MCF 10A (cell line): ENCODE measurements at regions not wholly inside any gene's neighbourhood (a gene's known extent, or its start where the extent isn't known, plus 50 kb on each side); places are given as distances from the start of the nearest gene placed in this dataset.

ENCODE experiments used
- BruUV-seq: library from RNA; stranded (reverse); fragments of 400-500 nt; replicated peaks from 2 replicates; lab custom pipeline; 2021; lab: Mats Ljungman, UMichigan
- CTCF ChIA-PET: fragments of 300-600 bp; sonication (Branson Sonifier 250); formaldehyde crosslinking; extraction: SDS; loops from one replicate; lab custom pipeline; 2021; ENCODE audit warnings: antibody characterized with exemption, inconsistent platforms; lab: Yijun Ruan, JAX
- POLR2A ChIA-PET: fragments of 300-600, 350-650 bp; sonication (Branson Sonifier 250); formaldehyde crosslinking; extraction: SDS; loops from one replicate; lab custom pipeline; 2020; ENCODE audit warnings: antibody characterized with exemption, inconsistent platforms; lab: Yijun Ruan, JAX
- DNase-seq: peaks from one replicate; pipeline ENCODE4 v3.0.0-alpha.2; 2018; ENCODE audit not compliant: unreplicated experiment
- H3K27ac Mint-ChIP-seq: one replicate; pipeline ENCODE4 v1.8.0; 2022; ENCODE audit warnings: mild to moderate bottlenecking, low read depth, mixed read lengths; ENCODE audit not compliant: unreplicated experiment
- H3K27me3 Mint-ChIP-seq: one replicate; pipeline ENCODE4 v1.8.0; 2022; ENCODE audit warnings: mixed read lengths; ENCODE audit not compliant: insufficient read depth, unreplicated experiment
- H3K36me3 Mint-ChIP-seq: one replicate; pipeline ENCODE4 v1.8.0; 2022; ENCODE audit warnings: mild to moderate bottlenecking, moderate library complexity, mixed read lengths; ENCODE audit not compliant: insufficient read depth, unreplicated experiment
- H3K4me1 Mint-ChIP-seq: one replicate; pipeline ENCODE4 v1.8.0; 2022; ENCODE audit warnings: mixed read lengths; ENCODE audit not compliant: insufficient read depth, unreplicated experiment
- H3K4me3 Mint-ChIP-seq: one replicate; pipeline ENCODE4 v1.8.0; 2022; ENCODE audit warnings: mild to moderate bottlenecking, moderate library complexity, mixed read lengths; ENCODE audit not compliant: unreplicated experiment
- H3K9me3 Mint-ChIP-seq: one replicate; pipeline ENCODE4 v1.8.0; 2022; ENCODE audit warnings: mixed read lengths; ENCODE audit not compliant: unreplicated experiment
- intact Hi-C: fragments of 100-400 bp; cut with micrococcal nuclease; formaldehyde crosslinking; loops from 2 replicates; pipeline ENCODE4 v1.14.1; 2022
- TF ChIP-seq, protein P1 (sequence below): fragments of 200-600 bp; IDR thresholded peaks from one replicate; pipeline ENCODE4 v1.8.0; 2022; ENCODE audit warnings: antibody characterized with exemption, mild to moderate bottlenecking; ENCODE audit not compliant: unreplicated experiment

DNA sequence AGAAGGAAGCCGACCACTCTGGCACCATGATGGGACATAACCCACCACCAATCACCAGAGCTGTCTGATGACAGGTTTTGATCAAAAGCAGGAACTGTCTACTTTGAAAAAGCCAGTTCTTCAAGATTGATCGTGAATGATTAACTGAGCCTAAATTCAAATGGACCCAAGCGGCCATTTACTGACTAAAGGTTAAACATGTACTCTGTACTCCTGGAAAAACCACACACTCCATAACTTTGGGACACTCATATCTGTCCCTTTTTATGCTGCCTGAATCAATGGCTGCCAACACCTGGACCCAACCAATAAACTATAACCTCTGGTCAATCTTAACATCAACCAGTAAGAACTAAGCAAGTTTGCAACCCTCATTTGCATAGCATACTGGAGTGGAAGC, 206.6 kb downstream of the URB2 start:
- POLR2A ChIA-PET = interaction anchor here (1.3 kb wide), 1 partner anchor 49 kb away, joined by 3 read pairs; no protein-coding TSS in a partner anchor
- Mint-ChIP-seq H3K4me1 (no peaks in the 10 kb centered on the region), H3K36me3 (no peaks in the 10 kb centered on the region), H3K27me3 (no peaks in the 10 kb centered on the region), H3K27ac (no peak overlapping the region), H3K4me3 (no peak overlapping the region), H3K9me3 (no peaks in the 10 kb centered on the region)
- intact Hi-C loops = no loop called here
- no peak for DNase-seq
- no TSS peak for BruUV-seq
- TF ChIP-seq, protein P1, sequence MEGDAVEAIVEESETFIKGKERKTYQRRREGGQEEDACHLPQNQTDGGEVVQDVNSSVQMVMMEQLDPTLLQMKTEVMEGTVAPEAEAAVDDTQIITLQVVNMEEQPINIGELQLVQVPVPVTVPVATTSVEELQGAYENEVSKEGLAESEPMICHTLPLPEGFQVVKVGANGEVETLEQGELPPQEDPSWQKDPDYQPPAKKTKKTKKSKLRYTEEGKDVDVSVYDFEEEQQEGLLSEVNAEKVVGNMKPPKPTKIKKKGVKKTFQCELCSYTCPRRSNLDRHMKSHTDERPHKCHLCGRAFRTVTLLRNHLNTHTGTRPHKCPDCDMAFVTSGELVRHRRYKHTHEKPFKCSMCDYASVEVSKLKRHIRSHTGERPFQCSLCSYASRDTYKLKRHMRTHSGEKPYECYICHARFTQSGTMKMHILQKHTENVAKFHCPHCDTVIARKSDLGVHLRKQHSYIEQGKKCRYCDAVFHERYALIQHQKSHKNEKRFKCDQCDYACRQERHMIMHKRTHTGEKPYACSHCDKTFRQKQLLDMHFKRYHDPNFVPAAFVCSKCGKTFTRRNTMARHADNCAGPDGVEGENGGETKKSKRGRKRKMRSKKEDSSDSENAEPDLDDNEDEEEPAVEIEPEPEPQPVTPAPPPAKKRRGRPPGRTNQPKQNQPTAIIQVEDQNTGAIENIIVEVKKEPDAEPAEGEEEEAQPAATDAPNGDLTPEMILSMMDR = no peak
- CTCF ChIA-PET = interaction anchor here (0.6 kb wide), 1 partner anchor 299 kb away, joined by 3 read pairs; no protein-coding TSS in a partner anchor

DNA sequence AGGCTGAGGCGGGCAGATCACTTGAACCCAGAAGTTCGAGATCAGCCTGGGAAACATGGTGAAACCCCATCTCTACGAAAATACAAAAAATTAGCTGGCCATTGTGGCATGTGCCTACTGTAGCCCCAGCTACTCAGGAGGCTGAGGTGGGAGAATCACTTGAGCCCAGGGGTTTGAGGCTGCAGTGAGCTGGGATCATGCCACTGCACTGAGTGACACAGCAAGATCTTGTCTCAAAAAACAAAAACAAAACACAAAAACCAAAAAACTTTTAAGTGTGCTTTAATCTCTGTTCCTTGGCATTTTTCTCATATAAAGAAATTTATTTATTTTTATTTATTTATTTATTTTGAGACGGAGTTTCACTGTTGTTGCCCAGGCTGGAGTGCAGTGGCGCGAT, 208.2 kb downstream of the URB2 start:
- CTCF ChIA-PET = no interaction called here
- H3K36me3 Mint-ChIP-seq = no peaks in the 10 kb centered on the region
- BruUV-seq = no TSS peak
- H3K9me3 Mint-ChIP-seq = no peaks in the 10 kb centered on the region
- H3K27me3 Mint-ChIP-seq = no peaks in the 10 kb centered on the region
- H3K27ac Mint-ChIP-seq = no peak overlapping the region
- H3K4me1 Mint-ChIP-seq = no peaks in the 10 kb centered on the region
- no peak overlapping the region for H3K4me3 Mint-ChIP-seq
- POLR2A ChIA-PET = interaction anchor here (1.3 to 1.4 kb wide), 2 partner anchors 8 to 12 kb away, joined by 4 read pairs; no protein-coding TSS in a partner anchor
- TF ChIP-seq, protein P1 = no peak
- DNase-seq = no peak
- intact Hi-C loops = no loop called here

DNA sequence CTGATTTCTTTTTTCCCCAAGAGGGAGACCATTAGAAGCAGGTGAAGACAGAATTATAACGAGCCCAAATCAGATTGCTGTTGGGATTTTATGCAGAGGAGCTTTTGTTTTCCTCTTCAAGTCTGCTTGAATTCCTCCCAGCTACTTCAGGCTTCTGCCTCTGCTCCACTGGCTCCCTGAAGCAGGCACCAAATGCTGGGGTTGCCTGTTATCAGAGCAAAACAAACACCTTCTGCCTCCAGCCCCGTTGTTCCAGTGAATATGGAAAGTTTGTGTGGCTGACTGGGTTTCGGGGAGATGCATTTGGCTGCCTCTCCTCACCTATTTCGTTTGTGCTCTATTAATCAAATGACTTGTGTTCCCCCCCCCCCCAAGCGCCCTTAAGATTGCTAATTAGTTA, 209.2 kb downstream of the URB2 start:
- no peak for DNase-seq
- Mint-ChIP-seq H3K4me1 (no peaks in the 10 kb centered on the region), H3K27ac (no peak overlapping the region), H3K9me3 (no peaks in the 10 kb centered on the region), H3K4me3 (no peak overlapping the region), H3K36me3 (no peaks in the 10 kb centered on the region), H3K27me3 (no peaks in the 10 kb centered on the region)
- TF ChIP-seq, protein P1 = no peak
- ChIA-PET POLR2A (interaction anchor here (0.7 to 1.4 kb wide), 3 partner anchors 8 to 13 kb away, joined by 3 to 4 read pairs (median 4); no protein-coding TSS in a partner anchor), CTCF (interaction anchor here (0.6 to 2.3 kb wide), 2 partner anchors 13 to 90 kb away, joined by 3 to 7 read pairs; no protein-coding TSS in a partner anchor)
- intact Hi-C loops = no loop called here
- no TSS peak for BruUV-seq

DNA sequence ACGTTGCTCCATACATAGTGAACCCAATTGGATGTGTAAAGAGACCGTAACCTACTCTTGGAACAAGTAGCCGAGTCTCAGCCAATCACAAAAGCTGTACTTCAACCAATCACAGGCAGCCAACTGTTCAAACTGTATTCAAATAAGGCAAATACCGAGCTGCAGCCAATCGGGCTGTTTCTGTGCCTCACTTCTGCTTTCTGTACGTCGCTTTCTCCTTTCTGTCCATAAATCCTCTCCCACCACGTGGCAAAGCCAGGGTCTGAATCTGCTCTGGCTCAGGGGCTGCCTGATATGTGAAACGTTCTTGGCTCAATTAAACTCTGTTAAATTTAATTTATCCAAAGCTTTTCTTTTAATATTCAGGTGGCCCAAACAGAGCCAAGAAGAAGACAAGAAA, 210.3 kb downstream of the URB2 start:
- intact Hi-C loops = no loop called here
- no peaks in the 10 kb centered on the region for H3K27me3 Mint-ChIP-seq
- POLR2A ChIA-PET = interaction anchor here (0.6 to 0.8 kb wide), 3 partner anchors 268 to 820 kb away, joined by 3 to 4 read pairs (median 3); no protein-coding TSS in a partner anchor
- CTCF ChIA-PET = interaction anchor here (2.3 kb wide), 1 partner anchor 12 kb away, joined by 7 read pairs; no protein-coding TSS in a partner anchor
- H3K4me1 Mint-ChIP-seq = peaks cover 4% of the 10 kb centered on the region
- no peak overlapping the region for H3K4me3 Mint-ChIP-seq
- DNase-seq = no peak
- H3K36me3 Mint-ChIP-seq = no peaks in the 10 kb centered on the region
- TF ChIP-seq, protein P1 = no peak
- H3K27ac Mint-ChIP-seq = no peak overlapping the region
- H3K9me3 Mint-ChIP-seq = no peaks in the 10 kb centered on the region
- no TSS peak for BruUV-seq
